ENCODE measurements at regions not wholly inside any gene's neighbourhood (a gene's known extent, or its start where the extent isn't known, plus 50 kb on each side); places are given as distances from the start of the nearest gene placed in this dataset.

DNA sequence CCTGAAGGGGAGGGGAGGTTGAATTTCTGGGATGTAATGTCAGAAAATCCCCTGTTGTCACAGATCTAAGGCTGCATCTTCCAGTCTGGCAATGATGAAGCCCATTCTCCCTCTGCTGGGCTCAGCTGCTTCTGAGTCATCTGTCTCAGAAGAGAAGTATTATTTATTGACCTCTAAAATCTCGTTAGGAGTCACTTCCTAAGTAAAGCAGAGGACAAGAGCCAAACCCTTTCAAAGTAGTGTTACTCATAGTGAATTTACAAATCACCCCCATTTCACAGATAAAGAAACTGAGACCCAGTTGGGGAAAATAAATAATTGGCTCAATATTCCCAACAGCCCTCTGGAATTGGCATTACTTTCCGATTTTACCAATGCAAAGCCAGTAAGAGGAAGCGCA lies 167.3 kb upstream of the SKOR2 start:
- TF ChIP-seq CTCF (IDR thresholded peaks at IDR 0.05; ENCODE audit: low read depth, low read length): no peak
- in situ Hi-C loops (cut with HindIII; ENCODE audit: low sequenced_read_pairs): no loop called here
- no peak overlapping the region for H3K4me3 ChIP-seq (ENCODE audit: low read depth, low read length)
- DNase-seq (ENCODE audit: low read depth, low spot score): peak; percentile 19

DNA sequence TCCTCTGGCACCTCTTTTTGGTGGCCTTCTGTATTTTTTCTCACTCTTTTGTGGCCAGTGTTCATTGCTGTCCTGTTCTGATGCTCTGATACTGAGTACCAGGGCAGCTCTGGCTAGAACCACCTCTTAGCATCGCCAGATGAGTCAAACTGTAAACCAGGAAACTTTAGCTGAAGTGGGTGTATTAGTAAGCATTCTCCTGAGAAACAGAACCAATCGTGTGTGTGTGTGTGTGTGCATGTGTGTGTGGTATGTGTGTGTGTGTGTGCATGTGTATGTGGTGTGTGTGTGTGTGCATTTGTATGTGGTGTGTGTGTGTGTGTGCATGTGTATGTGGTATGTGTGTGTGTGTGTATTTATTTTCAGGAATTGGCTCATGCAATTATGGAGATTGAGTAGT lies 166.3 kb upstream of the SKOR2 start:
- no peak for DNase-seq (ENCODE audit: low read depth, low spot score)
- no peak overlapping the region for H3K4me3 ChIP-seq (ENCODE audit: low read depth, low read length)
- no peak for TF ChIP-seq CTCF (IDR thresholded peaks at IDR 0.05; ENCODE audit: low read depth, low read length)
- in situ Hi-C loops (cut with HindIII; ENCODE audit: low sequenced_read_pairs): no loop called here

DNA sequence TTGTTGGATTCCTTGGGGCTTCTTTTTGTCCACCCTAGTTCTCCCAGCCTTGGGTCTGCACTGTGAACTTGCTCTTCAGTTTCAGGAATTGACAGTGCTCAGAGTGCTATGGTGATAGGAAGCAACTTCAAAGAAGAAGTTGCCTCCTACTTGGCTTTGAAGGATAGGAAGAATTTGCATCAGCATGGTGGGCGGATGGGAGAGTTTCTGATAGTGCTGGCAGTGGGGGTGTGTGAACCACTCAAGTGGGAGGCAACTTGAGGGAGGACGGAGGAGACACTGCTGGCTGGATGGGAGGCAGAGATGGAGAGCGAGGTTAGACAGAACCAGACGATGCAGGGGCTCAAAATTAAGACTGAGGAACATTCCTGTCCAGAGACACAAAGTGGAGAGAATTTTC lies 164.4 kb upstream of the SKOR2 start:
- no peak for DNase-seq (ENCODE audit: low read depth, low spot score)
- H3K4me3 ChIP-seq (ENCODE audit: low read depth, low read length): no peak overlapping the region
- no peak for TF ChIP-seq CTCF (IDR thresholded peaks at IDR 0.05; ENCODE audit: low read depth, low read length)
- in situ Hi-C loops (cut with HindIII; ENCODE audit: low sequenced_read_pairs): no loop called here

GRCh38 chr18:47413327-47413726 lies 161.9 kb upstream of the SKOR2 start:
- in situ Hi-C loops (cut with HindIII; ENCODE audit: low sequenced_read_pairs): no loop called here
- peak; percentile 55 for DNase-seq (ENCODE audit: low read depth, low spot score)
- TF ChIP-seq CTCF (IDR thresholded peaks at IDR 0.05; ENCODE audit: low read depth, low read length): no peak
- no peak overlapping the region for H3K4me3 ChIP-seq (ENCODE audit: low read depth, low read length)

GRCh38 chr18:47412924-47413323 lies 161.5 kb upstream of the SKOR2 start:
- TF ChIP-seq CTCF (IDR thresholded peaks at IDR 0.05; ENCODE audit: low read depth, low read length): no peak
- in situ Hi-C loops (cut with HindIII; ENCODE audit: low sequenced_read_pairs): no loop called here
- H3K4me3 ChIP-seq (ENCODE audit: low read depth, low read length): no peak overlapping the region
- DNase-seq (ENCODE audit: low read depth, low spot score): no peak

- H3K4me3 ChIP-seq (ENCODE audit: low read depth, low read length): no peak overlapping the region
- in situ Hi-C loops (cut with HindIII; ENCODE audit: low sequenced_read_pairs): no loop called here
- TF ChIP-seq CTCF (IDR thresholded peaks at IDR 0.05; ENCODE audit: low read depth, low read length): no peak
- no peak for DNase-seq (ENCODE audit: low read depth, low spot score)
Observed at GRCh38 chr18:47411159-47411558, 159.7 kb upstream of the SKOR2 start.

- no peak for DNase-seq (ENCODE audit: low read depth, low spot score)
- in situ Hi-C loops (cut with HindIII; ENCODE audit: low sequenced_read_pairs): no loop called here
- H3K4me3 ChIP-seq (ENCODE audit: low read depth, low read length): no peak overlapping the region
- no peak for TF ChIP-seq CTCF (IDR thresholded peaks at IDR 0.05; ENCODE audit: low read depth, low read length)
Observed at GRCh38 chr18:47410139-47410538, 158.7 kb upstream of the SKOR2 start.
